Activated naive CD8-positive, alpha-beta T cell (primary cell): ENCODE measurements at regions not wholly inside any gene's neighbourhood (a gene's known extent, or its start where the extent isn't known, plus 50 kb on each side); places are given as distances from the start of the nearest gene placed in this dataset.

Experiments used
- H3K27ac Mint-ChIP-seq: one replicate; pipeline ENCODE4 v1.8.0; 2021; ENCODE audit warnings: mixed read lengths
- H3K27me3 Mint-ChIP-seq: one replicate; pipeline ENCODE4 v1.8.0; 2021; ENCODE audit warnings: mixed read lengths
- H3K36me3 Mint-ChIP-seq: one replicate; pipeline ENCODE4 v1.8.0; 2021; ENCODE audit warnings: mixed read lengths
- H3K4me1 Mint-ChIP-seq: one replicate; pipeline ENCODE4 v1.8.0; 2021; ENCODE audit warnings: low read depth, mixed read lengths
- H3K4me3 Mint-ChIP-seq: one replicate; pipeline ENCODE4 v1.8.0; 2021; ENCODE audit warnings: mild to moderate bottlenecking, mixed read lengths
- H3K9me3 Mint-ChIP-seq: one replicate; pipeline ENCODE4 v1.8.0; 2021; ENCODE audit warnings: low read depth, mixed read lengths

GRCh38 chr13:85693889-85694511 is 105.2 kb downstream of the SLITRK6 start:
- H3K4me1 Mint-ChIP-seq: no peaks in the 10 kb centered on the region
- no peaks in the 10 kb centered on the region for H3K27me3 Mint-ChIP-seq
- H3K27ac Mint-ChIP-seq: no peak overlapping the region
- H3K9me3 Mint-ChIP-seq: peaks cover 5% of the 10 kb centered on the region
- no peak overlapping the region for H3K4me3 Mint-ChIP-seq
- no peaks in the 10 kb centered on the region for H3K36me3 Mint-ChIP-seq

- H3K4me3 Mint-ChIP-seq: no peak overlapping the region
- no peaks in the 10 kb centered on the region for H3K36me3 Mint-ChIP-seq
- no peak overlapping the region for H3K27ac Mint-ChIP-seq
- H3K27me3 Mint-ChIP-seq: no peaks in the 10 kb centered on the region
- peaks cover 5% of the 10 kb centered on the region for H3K9me3 Mint-ChIP-seq
- H3K4me1 Mint-ChIP-seq: no peaks in the 10 kb centered on the region
Measured at GRCh38 chr13:85690368-85690767, 108.9 kb downstream of the SLITRK6 start.

GRCh38 chr13:85685436-85685835 is 113.8 kb downstream of the SLITRK6 start:
- Mint-ChIP-seq H3K4me1 (no peaks in the 10 kb centered on the region), H3K4me3 (no peak overlapping the region), H3K36me3 (no peaks in the 10 kb centered on the region), H3K27ac (no peak overlapping the region), H3K9me3 (no peaks in the 10 kb centered on the region), H3K27me3 (no peaks in the 10 kb centered on the region)

- peaks cover 21% of the 10 kb centered on the region for H3K9me3 Mint-ChIP-seq
- no peak overlapping the region for H3K27ac Mint-ChIP-seq
- H3K4me1 Mint-ChIP-seq: no peaks in the 10 kb centered on the region
- no peak overlapping the region for H3K4me3 Mint-ChIP-seq
- H3K27me3 Mint-ChIP-seq: no peaks in the 10 kb centered on the region
- H3K36me3 Mint-ChIP-seq: no peaks in the 10 kb centered on the region
Measured at GRCh38 chr13:85675151-85675907, 123.9 kb downstream of the SLITRK6 start.

- Mint-ChIP-seq H3K4me1 (no peaks in the 10 kb centered on the region), H3K4me3 (no peak overlapping the region), H3K9me3 (peaks cover 13% of the 10 kb centered on the region), H3K27me3 (no peaks in the 10 kb centered on the region), H3K27ac (no peak overlapping the region), H3K36me3 (no peaks in the 10 kb centered on the region)
Measured at GRCh38 chr13:85671336-85671735, 127.9 kb downstream of the SLITRK6 start.

GRCh38 chr13:85666356-85666755 is 132.9 kb downstream of the SLITRK6 start:
- H3K4me3 Mint-ChIP-seq: no peak overlapping the region
- H3K27ac Mint-ChIP-seq: no peak overlapping the region
- H3K36me3 Mint-ChIP-seq: no peaks in the 10 kb centered on the region
- H3K9me3 Mint-ChIP-seq: peaks cover 3% of the 10 kb centered on the region
- H3K27me3 Mint-ChIP-seq: no peaks in the 10 kb centered on the region
- no peaks in the 10 kb centered on the region for H3K4me1 Mint-ChIP-seq

GRCh38 chr13:85665286-85665685 is 133.9 kb downstream of the SLITRK6 start:
- Mint-ChIP-seq H3K36me3 (no peaks in the 10 kb centered on the region), H3K27ac (no peak overlapping the region), H3K4me1 (no peaks in the 10 kb centered on the region), H3K9me3 (no peaks in the 10 kb centered on the region), H3K4me3 (no peak overlapping the region), H3K27me3 (no peaks in the 10 kb centered on the region)

GRCh38 chr13:85663856-85664255 is 135.4 kb downstream of the SLITRK6 start:
- no peak overlapping the region for H3K27ac Mint-ChIP-seq
- no peaks in the 10 kb centered on the region for H3K27me3 Mint-ChIP-seq
- no peak overlapping the region for H3K4me3 Mint-ChIP-seq
- no peaks in the 10 kb centered on the region for H3K4me1 Mint-ChIP-seq
- H3K36me3 Mint-ChIP-seq: no peaks in the 10 kb centered on the region
- H3K9me3 Mint-ChIP-seq: no peaks in the 10 kb centered on the region

GRCh38 chr13:85662186-85662585 is 137.0 kb downstream of the SLITRK6 start:
- Mint-ChIP-seq H3K4me1 (no peaks in the 10 kb centered on the region), H3K9me3 (no peaks in the 10 kb centered on the region), H3K4me3 (no peak overlapping the region), H3K27me3 (no peaks in the 10 kb centered on the region), H3K36me3 (no peaks in the 10 kb centered on the region), H3K27ac (no peak overlapping the region)

GRCh38 chr13:85661675-85662074 is 137.5 kb downstream of the SLITRK6 start:
- Mint-ChIP-seq H3K27me3 (no peaks in the 10 kb centered on the region), H3K36me3 (no peaks in the 10 kb centered on the region), H3K9me3 (no peaks in the 10 kb centered on the region), H3K27ac (no peak overlapping the region), H3K4me3 (no peak overlapping the region), H3K4me1 (no peaks in the 10 kb centered on the region)

GRCh38 chr13:85659493-85659892 is 139.7 kb downstream of the SLITRK6 start:
- Mint-ChIP-seq H3K27ac (no peak overlapping the region), H3K27me3 (no peaks in the 10 kb centered on the region), H3K9me3 (no peaks in the 10 kb centered on the region), H3K4me1 (no peaks in the 10 kb centered on the region), H3K36me3 (no peaks in the 10 kb centered on the region), H3K4me3 (no peak overlapping the region)

- Mint-ChIP-seq H3K9me3 (no peaks in the 10 kb centered on the region), H3K4me3 (no peak overlapping the region), H3K27ac (no peak overlapping the region), H3K4me1 (no peaks in the 10 kb centered on the region), H3K36me3 (no peaks in the 10 kb centered on the region), H3K27me3 (no peaks in the 10 kb centered on the region)
Measured at GRCh38 chr13:85657942-85658341, 141.3 kb downstream of the SLITRK6 start.

GRCh38 chr13:85655040-85655439 is 144.2 kb downstream of the SLITRK6 start:
- no peaks in the 10 kb centered on the region for H3K9me3 Mint-ChIP-seq
- no peak overlapping the region for H3K4me3 Mint-ChIP-seq
- no peaks in the 10 kb centered on the region for H3K36me3 Mint-ChIP-seq
- no peak overlapping the region for H3K27ac Mint-ChIP-seq
- no peaks in the 10 kb centered on the region for H3K27me3 Mint-ChIP-seq
- H3K4me1 Mint-ChIP-seq: no peaks in the 10 kb centered on the region

GRCh38 chr13:85654227-85654626 is 145.0 kb downstream of the SLITRK6 start:
- Mint-ChIP-seq H3K4me3 (no peak overlapping the region), H3K36me3 (no peaks in the 10 kb centered on the region), H3K27ac (no peak overlapping the region), H3K4me1 (no peaks in the 10 kb centered on the region), H3K27me3 (no peaks in the 10 kb centered on the region), H3K9me3 (no peaks in the 10 kb centered on the region)

GRCh38 chr13:85653681-85654080 is 145.5 kb downstream of the SLITRK6 start:
- Mint-ChIP-seq H3K4me3 (no peak overlapping the region), H3K4me1 (no peaks in the 10 kb centered on the region), H3K27ac (no peak overlapping the region), H3K27me3 (no peaks in the 10 kb centered on the region), H3K9me3 (no peaks in the 10 kb centered on the region), H3K36me3 (no peaks in the 10 kb centered on the region)

GRCh38 chr13:85652491-85652890 is 146.7 kb downstream of the SLITRK6 start:
- Mint-ChIP-seq H3K27me3 (no peaks in the 10 kb centered on the region), H3K36me3 (no peaks in the 10 kb centered on the region), H3K27ac (no peak overlapping the region), H3K4me1 (no peaks in the 10 kb centered on the region), H3K9me3 (no peaks in the 10 kb centered on the region), H3K4me3 (no peak overlapping the region)
